GM20000 (cell line): ENCODE measurements at regions not wholly inside any gene's neighbourhood (a gene's known extent, or its start where the extent isn't known, plus 50 kb on each side); places are given as distances from the start of the nearest gene placed in this dataset.

Source experiments
- DNase-seq: peaks from one replicate; pipeline ENCODE4 v3.0.0; 2012; ENCODE audit warnings: low spot score
- TF ChIP-seq, protein P1 (sequence below): IDR thresholded peaks from 2 replicates; pipeline ENCODE4 v1.5.1; 2012; ENCODE audit warnings: mild to moderate bottlenecking, control low read depth; ENCODE audit errors: extremely low read depth, missing control alignments

DNA sequence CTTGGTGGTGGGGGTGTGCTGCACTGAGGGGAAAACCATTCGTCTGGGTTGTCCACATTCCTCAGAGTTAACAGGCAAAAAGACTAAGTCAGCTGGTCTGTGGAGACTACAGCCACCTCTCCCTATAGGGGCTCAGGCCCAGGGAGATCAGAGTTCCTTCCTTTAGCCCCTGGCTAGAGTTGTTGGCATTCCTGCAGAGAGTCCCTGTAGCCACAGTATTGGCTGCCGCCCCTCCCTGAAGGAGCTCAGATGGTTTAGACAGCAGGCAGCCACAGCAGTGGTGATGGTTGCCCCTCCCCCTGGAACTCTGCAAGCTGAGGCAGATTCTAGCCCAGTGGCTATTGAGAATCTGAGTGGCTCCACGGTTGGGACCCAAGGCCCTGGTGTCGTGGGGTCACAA, 1072.5 kb upstream of the ATXN7L3B start:
- DNase-seq: no peak
- TF ChIP-seq, protein P1, sequence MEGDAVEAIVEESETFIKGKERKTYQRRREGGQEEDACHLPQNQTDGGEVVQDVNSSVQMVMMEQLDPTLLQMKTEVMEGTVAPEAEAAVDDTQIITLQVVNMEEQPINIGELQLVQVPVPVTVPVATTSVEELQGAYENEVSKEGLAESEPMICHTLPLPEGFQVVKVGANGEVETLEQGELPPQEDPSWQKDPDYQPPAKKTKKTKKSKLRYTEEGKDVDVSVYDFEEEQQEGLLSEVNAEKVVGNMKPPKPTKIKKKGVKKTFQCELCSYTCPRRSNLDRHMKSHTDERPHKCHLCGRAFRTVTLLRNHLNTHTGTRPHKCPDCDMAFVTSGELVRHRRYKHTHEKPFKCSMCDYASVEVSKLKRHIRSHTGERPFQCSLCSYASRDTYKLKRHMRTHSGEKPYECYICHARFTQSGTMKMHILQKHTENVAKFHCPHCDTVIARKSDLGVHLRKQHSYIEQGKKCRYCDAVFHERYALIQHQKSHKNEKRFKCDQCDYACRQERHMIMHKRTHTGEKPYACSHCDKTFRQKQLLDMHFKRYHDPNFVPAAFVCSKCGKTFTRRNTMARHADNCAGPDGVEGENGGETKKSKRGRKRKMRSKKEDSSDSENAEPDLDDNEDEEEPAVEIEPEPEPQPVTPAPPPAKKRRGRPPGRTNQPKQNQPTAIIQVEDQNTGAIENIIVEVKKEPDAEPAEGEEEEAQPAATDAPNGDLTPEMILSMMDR: no peak

DNA sequence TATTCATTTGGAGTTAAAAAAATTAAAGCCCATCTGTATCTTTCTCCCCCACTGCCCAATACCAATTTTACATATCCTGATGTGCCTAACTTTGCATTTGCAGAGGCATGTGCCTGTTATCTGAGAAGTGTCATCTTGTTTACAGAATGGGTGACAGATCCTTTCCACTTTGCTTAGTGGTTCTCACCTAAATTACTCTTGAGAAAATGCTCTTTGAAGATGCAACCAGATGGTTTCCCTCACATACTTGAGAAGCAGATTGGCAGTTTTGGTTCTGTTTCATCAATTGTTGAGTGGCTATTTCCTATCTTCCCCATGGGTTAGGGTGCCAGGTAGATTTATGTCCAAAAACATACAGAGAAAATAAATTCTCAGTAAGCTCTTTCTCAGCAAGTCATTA, 1051.4 kb upstream of the ATXN7L3B start:
- TF ChIP-seq, protein P1: no peak
- no peak for DNase-seq

DNA sequence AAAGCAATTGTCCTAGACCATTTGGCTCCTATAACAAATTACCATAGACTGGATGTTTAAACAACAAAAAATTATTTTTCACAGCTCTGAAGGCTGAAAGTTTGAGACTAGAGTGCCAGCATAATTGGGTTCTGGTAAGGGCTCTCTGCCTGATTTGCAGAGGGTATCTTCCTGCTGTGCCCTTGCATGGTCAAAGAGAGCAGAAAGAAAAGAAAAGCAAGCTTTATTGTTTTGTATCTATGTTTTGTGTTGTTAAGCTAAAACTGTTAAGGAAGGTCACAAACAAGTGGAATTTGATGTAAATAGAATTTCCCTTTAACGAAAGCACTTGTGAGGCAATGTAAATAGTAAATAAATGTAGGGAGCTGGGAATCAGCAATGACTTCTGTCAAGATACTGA, 1031.0 kb upstream of the ATXN7L3B start:
- no peak for DNase-seq
- TF ChIP-seq, protein P1: no peak

DNA sequence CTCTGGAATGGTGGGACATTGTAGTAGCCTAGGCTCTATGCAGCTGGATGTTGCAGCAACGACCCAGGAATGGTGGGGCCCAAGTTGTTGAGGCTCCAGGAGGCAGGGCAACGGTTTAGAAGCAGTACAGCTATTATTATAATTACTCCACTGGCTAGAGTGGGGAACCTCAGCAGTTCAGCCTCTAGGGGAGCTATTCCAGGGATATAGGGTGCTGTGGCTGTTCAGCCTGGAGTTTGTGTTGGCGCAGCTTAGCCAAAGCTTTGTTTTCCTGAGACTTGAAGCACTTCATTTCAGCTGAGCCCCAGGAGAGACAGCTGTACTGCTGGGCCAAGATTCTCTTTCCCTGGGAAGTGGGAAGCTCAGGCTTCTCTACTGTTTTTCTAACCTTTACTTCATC, 1023.0 kb upstream of the ATXN7L3B start:
- DNase-seq: no peak
- TF ChIP-seq, protein P1: no peak

DNA sequence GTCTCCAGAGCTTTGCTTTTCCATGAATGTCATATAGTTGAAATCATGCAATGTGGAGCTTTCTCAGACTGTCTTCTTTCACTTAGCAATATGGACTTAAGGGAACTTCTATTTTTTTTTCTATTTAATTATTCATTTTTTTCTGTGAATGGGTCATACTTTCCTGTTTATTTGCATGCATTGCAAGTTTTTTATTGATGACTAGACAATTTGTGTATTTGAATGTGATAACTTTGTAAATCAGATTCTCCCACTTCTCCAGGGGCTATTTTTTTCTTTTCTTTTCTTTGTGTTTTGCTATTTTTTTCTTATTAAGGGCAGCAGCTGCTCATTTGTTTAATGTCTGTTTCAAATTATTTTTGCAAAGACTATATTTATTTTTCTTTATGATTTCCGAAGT, 1019.8 kb upstream of the ATXN7L3B start:
- TF ChIP-seq, protein P1: no peak

DNA sequence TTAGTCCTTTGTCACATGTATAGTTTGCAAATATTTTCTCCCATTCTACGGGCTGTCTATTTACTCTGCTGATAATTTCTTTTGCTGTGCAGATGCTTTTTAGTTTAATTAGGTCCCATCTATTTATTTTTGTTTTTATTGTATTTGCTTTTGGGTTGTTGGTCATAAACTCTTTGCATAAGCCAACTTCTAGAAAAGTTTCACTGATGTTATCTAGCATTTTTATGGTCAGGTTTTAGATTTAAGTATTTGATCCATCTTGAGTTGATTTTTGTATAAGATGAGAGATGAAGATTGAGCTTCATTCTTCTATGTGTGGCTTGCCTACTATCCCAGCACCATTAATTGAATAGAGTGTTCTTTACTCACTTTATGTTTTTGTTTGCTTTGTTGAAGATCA, 1008.4 kb upstream of the ATXN7L3B start:
- DNase-seq: no peak
- TF ChIP-seq, protein P1: no peak

More for the DNA sequence above, 1019.8 kb upstream of the ATXN7L3B start:
- DNase-seq: no peak

DNA sequence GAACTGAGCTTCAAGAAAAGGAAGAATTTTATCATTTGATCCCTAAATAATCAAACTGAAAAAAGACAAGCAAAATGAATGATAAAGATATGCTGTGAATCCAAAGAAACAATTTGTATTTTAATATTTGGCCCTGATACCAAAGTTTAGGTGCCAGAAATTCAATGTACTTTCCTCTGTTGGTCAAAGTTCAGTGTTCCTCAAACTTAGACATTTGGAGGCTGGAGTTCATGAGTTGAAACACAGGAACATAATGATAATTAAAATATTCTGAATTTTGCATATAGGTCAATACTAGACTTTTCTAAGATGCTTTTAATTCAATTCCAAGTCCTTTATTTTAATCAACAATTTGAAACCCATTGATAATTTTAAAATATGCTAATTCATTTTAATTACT, 1007.7 kb upstream of the ATXN7L3B start:
- no peak for DNase-seq
- TF ChIP-seq, protein P1: no peak
